MM.1S (cell line): ENCODE measurements at regions not wholly inside any gene's neighbourhood (a gene's known extent, or its start where the extent isn't known, plus 50 kb on each side); places are given as distances from the start of the nearest gene placed in this dataset.

Experiments
- DNase-seq: peaks from one replicate; pipeline ENCODE4 v3.0.0-alpha.2; 2015
- H2AFZ ChIP-seq: fragments of 300-600 bp; sonication (generic); 2 replicates; pipeline ENCODE4 v1.6.0; 2016; ENCODE audit warnings: antibody characterized with exemption, low read length
- H3F3A ChIP-seq: fragments of 300-600 bp; sonication (generic); 2 replicates; pipeline ENCODE4 v1.6.1; 2016; ENCODE audit warnings: mild to moderate bottlenecking, antibody characterized with exemption, low read length, moderate library complexity, mixed read lengths; ENCODE audit not compliant: insufficient read depth
- H3K27ac ChIP-seq: fragments of 300-600 bp; sonication (generic); 2 replicates; pipeline ENCODE4 v1.5.1; 2016; ENCODE audit warnings: mild to moderate bottlenecking, low read length
- H3K27me3 ChIP-seq: fragments of 300-600 bp; sonication (generic); replicated peaks from 2 replicates; pipeline ENCODE4 v1.6.0; 2016; ENCODE audit warnings: low read length; ENCODE audit not compliant: insufficient read depth
- H3K36me3 ChIP-seq: fragments of 300-600 bp; sonication (generic); replicated peaks from 2 replicates; pipeline ENCODE4 v1.6.1; 2016; ENCODE audit warnings: mild to moderate bottlenecking, low read length, mixed read lengths; ENCODE audit not compliant: insufficient read depth
- H3K4me1 ChIP-seq: fragments of 300-600 bp; sonication (generic); 2 replicates; pipeline ENCODE4 v1.6.1; 2016; ENCODE audit warnings: low read length, mixed read lengths
- H3K4me2 ChIP-seq: fragments of 300-600 bp; sonication (generic); 2 replicates; pipeline ENCODE4 v1.6.0; 2016; ENCODE audit warnings: low read depth, low read length
- H3K4me3 ChIP-seq: fragments of 300-600 bp; sonication (generic); 2 replicates; pipeline ENCODE4 v1.5.1; 2016; ENCODE audit warnings: low read length, mixed read lengths
- H3K79me2 ChIP-seq: fragments of 300-600 bp; sonication (generic); 2 replicates; pipeline ENCODE4 v1.6.1; 2016; ENCODE audit warnings: mixed run types, low read length, mixed read lengths
- H3K9ac ChIP-seq: fragments of 300-600 bp; sonication (generic); 2 replicates; pipeline ENCODE4 v1.6.1; 2016; ENCODE audit warnings: low read length, mixed read lengths
- H3K9me2 ChIP-seq: fragments of 300-600 bp; sonication (generic); replicated peaks from 2 replicates; pipeline ENCODE4 v1.6.1; 2016; ENCODE audit warnings: mild to moderate bottlenecking, low read length, mixed read lengths; ENCODE audit not compliant: insufficient read depth
- H3K9me3 ChIP-seq: fragments of 300-600 bp; sonication (generic); replicated peaks from 2 replicates; pipeline ENCODE4 v1.6.1; 2016; ENCODE audit warnings: mild to moderate bottlenecking, low read length, mixed read lengths; ENCODE audit not compliant: insufficient read depth
- H4K20me1 ChIP-seq: fragments of 300-600 bp; sonication (generic); 2 replicates; pipeline ENCODE4 v1.6.1; 2016; ENCODE audit warnings: mild to moderate bottlenecking, low read length, moderate library complexity, mixed read lengths; ENCODE audit not compliant: insufficient read depth
- EZH2 ChIP-seq: fragments of 300-600 bp; sonication (generic); optimal IDR thresholded peaks from 2 replicates; pipeline ENCODE3; 2017; ENCODE audit warnings: low read depth, mild to moderate bottlenecking, antibody characterized with exemption, low read length, mixed read lengths
- EZH2phosphoT487 ChIP-seq: fragments of 300-600 bp; sonication (generic); IDR thresholded peaks from 2 replicates; pipeline ENCODE4 v1.6.1; 2018; ENCODE audit warnings: antibody characterized with exemption, low read length
- TF ChIP-seq, protein P1 (sequence below): fragments of 300-600 bp; sonication (generic); IDR thresholded peaks from 2 replicates; pipeline ENCODE4 v1.5.1; 2016; ENCODE audit warnings: antibody characterized with exemption, low read length, mixed read lengths

DNA sequence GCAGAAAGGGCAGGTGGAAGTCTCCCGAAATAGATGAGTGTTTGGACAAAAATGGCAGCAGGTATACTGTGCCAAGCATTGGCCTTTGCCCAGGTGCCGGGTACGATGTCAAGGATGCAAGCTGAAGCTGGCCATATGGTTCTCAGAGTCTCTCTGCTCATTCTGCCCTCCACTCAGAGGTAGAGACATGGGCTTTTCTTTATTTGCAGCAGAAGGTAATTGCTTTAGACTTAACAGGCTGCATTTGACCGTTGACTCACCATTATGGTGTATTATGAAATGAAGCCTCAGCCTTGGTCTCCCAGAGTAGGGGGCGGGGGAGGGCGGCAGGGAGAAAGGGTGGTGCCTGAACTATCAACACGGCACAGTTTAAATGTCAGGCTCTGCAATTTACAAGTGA, 969.1 kb upstream of the EEF2KMT start:
- Histone ChIP-seq H3K4me3 (no peak overlapping the region), H4K20me1 (no peaks in the 10 kb centered on the region), H3K9me3 (no peaks in the 10 kb centered on the region), H3F3A (no peaks in the 10 kb centered on the region), H2AFZ (no peak overlapping the region), H3K36me3 (no peaks in the 10 kb centered on the region), H3K79me2 (no peaks in the 10 kb centered on the region), H3K27ac (no peak overlapping the region), H3K9ac (no peak overlapping the region), H3K27me3 (no peaks in the 10 kb centered on the region), H3K9me2 (no peaks in the 10 kb centered on the region), H3K4me1 (no peaks in the 10 kb centered on the region), H3K4me2 (no peak overlapping the region)
- DNase-seq = no peak
- no peak for TF ChIP-seq EZH2
- TF ChIP-seq, protein P1, sequence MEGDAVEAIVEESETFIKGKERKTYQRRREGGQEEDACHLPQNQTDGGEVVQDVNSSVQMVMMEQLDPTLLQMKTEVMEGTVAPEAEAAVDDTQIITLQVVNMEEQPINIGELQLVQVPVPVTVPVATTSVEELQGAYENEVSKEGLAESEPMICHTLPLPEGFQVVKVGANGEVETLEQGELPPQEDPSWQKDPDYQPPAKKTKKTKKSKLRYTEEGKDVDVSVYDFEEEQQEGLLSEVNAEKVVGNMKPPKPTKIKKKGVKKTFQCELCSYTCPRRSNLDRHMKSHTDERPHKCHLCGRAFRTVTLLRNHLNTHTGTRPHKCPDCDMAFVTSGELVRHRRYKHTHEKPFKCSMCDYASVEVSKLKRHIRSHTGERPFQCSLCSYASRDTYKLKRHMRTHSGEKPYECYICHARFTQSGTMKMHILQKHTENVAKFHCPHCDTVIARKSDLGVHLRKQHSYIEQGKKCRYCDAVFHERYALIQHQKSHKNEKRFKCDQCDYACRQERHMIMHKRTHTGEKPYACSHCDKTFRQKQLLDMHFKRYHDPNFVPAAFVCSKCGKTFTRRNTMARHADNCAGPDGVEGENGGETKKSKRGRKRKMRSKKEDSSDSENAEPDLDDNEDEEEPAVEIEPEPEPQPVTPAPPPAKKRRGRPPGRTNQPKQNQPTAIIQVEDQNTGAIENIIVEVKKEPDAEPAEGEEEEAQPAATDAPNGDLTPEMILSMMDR = no peak
- no peak for TF ChIP-seq EZH2phosphoT487

GRCh38 chr16:6063526-6063925, 965.9 kb upstream of the EEF2KMT start:
- Histone ChIP-seq H3K27ac (no peak overlapping the region), H3K9ac (no peak overlapping the region), H3K4me2 (no peak overlapping the region), H3K4me3 (no peak overlapping the region), H3K36me3 (no peaks in the 10 kb centered on the region), H3F3A (no peaks in the 10 kb centered on the region), H3K4me1 (peaks cover 16% of the 10 kb centered on the region), H3K9me2 (no peaks in the 10 kb centered on the region), H3K9me3 (no peaks in the 10 kb centered on the region), H3K27me3 (no peaks in the 10 kb centered on the region), H2AFZ (no peak overlapping the region), H3K79me2 (no peaks in the 10 kb centered on the region), H4K20me1 (no peaks in the 10 kb centered on the region)
- DNase-seq = no peak
- TF ChIP-seq EZH2phosphoT487 (no peak), EZH2 (no peak)
- TF ChIP-seq, protein P1 = no peak

DNA sequence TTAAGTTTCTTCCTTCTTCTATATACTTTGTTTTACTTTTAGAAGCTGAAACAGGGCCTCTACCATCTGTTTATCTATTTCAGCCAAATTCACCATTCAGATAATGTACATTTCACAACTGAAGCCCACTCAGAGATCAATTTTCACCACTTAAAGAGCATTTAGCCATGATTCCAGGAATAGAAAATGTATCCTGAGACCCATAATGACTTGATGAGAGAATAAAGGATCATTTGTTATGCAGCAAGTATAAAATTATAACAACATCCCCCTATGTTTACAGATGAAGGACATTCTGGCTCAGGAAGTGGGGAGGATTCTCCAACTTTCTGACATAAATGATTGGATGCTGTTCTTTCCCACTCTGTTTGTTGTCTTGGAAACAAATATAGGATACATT, 962.1 kb upstream of the EEF2KMT start:
- Histone ChIP-seq H3K9me3 (no peaks in the 10 kb centered on the region), H3K4me3 (no peak overlapping the region), H3K9ac (no peak overlapping the region), H2AFZ (no peak overlapping the region), H3K4me2 (no peak overlapping the region; the same call in 1 of the 2 replicates), H3K79me2 (no peaks in the 10 kb centered on the region), H3K4me1 (peaks cover 16% of the 10 kb centered on the region), H4K20me1 (no peaks in the 10 kb centered on the region), H3K27ac (no peak overlapping the region), H3F3A (no peaks in the 10 kb centered on the region), H3K27me3 (no peaks in the 10 kb centered on the region), H3K36me3 (no peaks in the 10 kb centered on the region), H3K9me2 (no peaks in the 10 kb centered on the region)
- TF ChIP-seq EZH2phosphoT487 (no peak), EZH2 (no peak)
- TF ChIP-seq, protein P1 = no peak
- no peak for DNase-seq
